Smooth muscle cell (in vitro differentiated cells): ENCODE measurements at regions not wholly inside any gene's neighbourhood (a gene's known extent, or its start where the extent isn't known, plus 50 kb on each side); places are given as distances from the start of the nearest gene placed in this dataset.
"Not testable (repeated sequence)": the region's sequence is repeated elsewhere in the genome, so short reads cannot be mapped to it uniquely, and the experiment has no call there.

Experiments
- DNase-seq: peaks from one replicate; lab custom pipeline; 2025; ENCODE audit not compliant: unreplicated experiment; lab: John Stamatoyannopoulos, UW
- H2AFZ ChIP-seq: fragments of 200-600 bp; sonication (generic); 2 replicates; pipeline ENCODE4 v1.6.0; 2016; ENCODE audit warnings: antibody characterized with exemption, low read depth, mild to moderate bottlenecking
- H3F3A ChIP-seq: fragments of 200-600 bp; sonication (generic); 2 replicates; pipeline ENCODE4 v1.6.0; 2017; ENCODE audit warnings: antibody characterized with exemption, low read depth
- H3K27ac ChIP-seq: fragments of 200-600 bp; sonication (generic); 2 replicates; pipeline ENCODE4 v1.5.1; 2016; ENCODE audit warnings: low read depth, mild to moderate bottlenecking
- H3K27me3 ChIP-seq: fragments of 200-600 bp; sonication (generic); 2 replicates; pipeline ENCODE4 v1.6.1; 2016; ENCODE audit warnings: low read depth, mild to moderate bottlenecking
- H3K36me3 ChIP-seq: fragments of 200-600 bp; sonication (generic); 2 replicates; pipeline ENCODE4 v1.5.1; 2016; ENCODE audit warnings: low read depth
- H3K4me1 ChIP-seq: fragments of 200-600 bp; sonication (generic); 2 replicates; pipeline ENCODE4 v1.5.1; 2016; ENCODE audit warnings: low read depth
- H3K4me2 ChIP-seq: fragments of 200-600 bp; sonication (generic); 2 replicates; pipeline ENCODE4 v1.6.0; 2016; ENCODE audit warnings: mild to moderate bottlenecking
- H3K4me3 ChIP-seq: fragments of 200-600 bp; sonication (generic); 2 replicates; pipeline ENCODE4 v1.5.1; 2016; ENCODE audit warnings: mild to moderate bottlenecking
- H3K79me2 ChIP-seq: fragments of 200-600 bp; sonication (generic); 2 replicates; pipeline ENCODE4 v1.6.0; 2016; ENCODE audit warnings: low read depth, mild to moderate bottlenecking
- H3K9ac ChIP-seq: fragments of 200-600 bp; sonication (generic); 2 replicates; pipeline ENCODE4 v1.6.0; 2016; ENCODE audit warnings: low read depth
- H3K9me3 ChIP-seq: fragments of 200-600 bp; sonication (generic); replicated peaks from 2 replicates; pipeline ENCODE4 v1.5.1; 2016; ENCODE audit warnings: low read depth
- H4K20me1 ChIP-seq: fragments of 200-600 bp; sonication (generic); 2 replicates; pipeline ENCODE4 v1.6.0; 2016; ENCODE audit warnings: low read depth
- WGBS: methylation state at CpG from one replicate; pipeline ENCODE4 v1.1.7; 2016; ENCODE audit warnings: low lambda C conversion rate; 5-methylcytosine and 5-hydroxymethylcytosine counted together
- TF ChIP-seq, protein P1 (sequence below): fragments of 200-600 bp; sonication (generic); IDR thresholded peaks from 2 replicates; pipeline ENCODE4 v1.5.1; 2017; ENCODE audit warnings: borderline replicate concordance, mild to moderate bottlenecking, antibody characterized with exemption; ENCODE audit not compliant: insufficient read depth, poor library complexity, severe bottlenecking

DNA sequence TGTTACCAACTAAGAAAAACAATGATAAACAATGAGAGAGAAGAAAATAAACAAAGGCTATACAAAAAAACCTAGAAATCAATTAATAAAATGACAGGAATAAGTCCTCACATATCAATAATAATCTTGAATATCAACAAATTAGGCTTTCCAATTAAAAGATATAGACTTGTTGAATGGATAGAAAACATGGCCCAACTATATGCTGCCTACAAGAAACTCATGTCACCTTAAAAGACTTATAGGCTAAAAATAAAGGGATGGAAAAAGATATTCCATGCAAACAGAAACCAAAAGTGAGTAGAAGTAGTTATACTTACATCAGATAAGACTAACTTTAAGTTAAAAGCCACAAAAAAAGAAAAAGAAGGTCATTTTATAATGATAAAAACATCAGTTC lies 183.9 kb downstream of the MYRFL start:
- DNase-seq: no peak
- Histone ChIP-seq H3K27me3 (no peaks in the 10 kb centered on the region), H3K9me3 (peaks cover 3% of the 10 kb centered on the region), H3K27ac (no peak overlapping the region), H3K79me2 (no peaks in the 10 kb centered on the region), H3K4me3 (no peak overlapping the region), H3F3A (no peaks in the 10 kb centered on the region), H3K9ac (no peak overlapping the region), H2AFZ (no peak overlapping the region), H3K36me3 (no peaks in the 10 kb centered on the region), H3K4me2 (no peak overlapping the region), H3K4me1 (no peaks in the 10 kb centered on the region), H4K20me1 (no peaks in the 10 kb centered on the region)
- TF ChIP-seq, protein P1, sequence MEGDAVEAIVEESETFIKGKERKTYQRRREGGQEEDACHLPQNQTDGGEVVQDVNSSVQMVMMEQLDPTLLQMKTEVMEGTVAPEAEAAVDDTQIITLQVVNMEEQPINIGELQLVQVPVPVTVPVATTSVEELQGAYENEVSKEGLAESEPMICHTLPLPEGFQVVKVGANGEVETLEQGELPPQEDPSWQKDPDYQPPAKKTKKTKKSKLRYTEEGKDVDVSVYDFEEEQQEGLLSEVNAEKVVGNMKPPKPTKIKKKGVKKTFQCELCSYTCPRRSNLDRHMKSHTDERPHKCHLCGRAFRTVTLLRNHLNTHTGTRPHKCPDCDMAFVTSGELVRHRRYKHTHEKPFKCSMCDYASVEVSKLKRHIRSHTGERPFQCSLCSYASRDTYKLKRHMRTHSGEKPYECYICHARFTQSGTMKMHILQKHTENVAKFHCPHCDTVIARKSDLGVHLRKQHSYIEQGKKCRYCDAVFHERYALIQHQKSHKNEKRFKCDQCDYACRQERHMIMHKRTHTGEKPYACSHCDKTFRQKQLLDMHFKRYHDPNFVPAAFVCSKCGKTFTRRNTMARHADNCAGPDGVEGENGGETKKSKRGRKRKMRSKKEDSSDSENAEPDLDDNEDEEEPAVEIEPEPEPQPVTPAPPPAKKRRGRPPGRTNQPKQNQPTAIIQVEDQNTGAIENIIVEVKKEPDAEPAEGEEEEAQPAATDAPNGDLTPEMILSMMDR: no peak

DNA sequence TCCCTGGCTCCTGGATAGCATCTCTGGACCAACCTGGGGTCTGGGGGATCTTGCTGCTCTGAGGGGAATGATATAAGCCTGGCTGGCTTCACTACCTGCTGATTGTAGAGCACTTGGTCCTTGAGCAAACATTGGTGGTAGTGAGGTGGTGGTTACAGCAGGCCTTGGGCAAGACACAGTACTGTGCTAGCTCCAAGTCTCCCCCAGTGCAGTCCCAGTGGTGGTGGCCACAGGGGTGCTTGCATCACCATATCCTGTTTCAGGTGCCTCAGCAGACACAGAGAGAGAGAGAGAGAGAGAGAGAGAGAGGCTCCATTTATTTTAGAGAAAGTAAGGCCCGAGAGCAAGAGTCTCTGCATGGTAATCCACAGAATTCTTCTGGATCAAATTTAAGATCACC lies 186.3 kb downstream of the MYRFL start:
- no peak overlapping the region for H3K4me2 ChIP-seq
- no peaks in the 10 kb centered on the region for H3F3A ChIP-seq
- H4K20me1 ChIP-seq: no peaks in the 10 kb centered on the region
- TF ChIP-seq, protein P1: no peak
- no peaks in the 10 kb centered on the region for H3K79me2 ChIP-seq
- H3K9ac ChIP-seq: no peak overlapping the region
- no peak overlapping the region for H2AFZ ChIP-seq
- no peaks in the 10 kb centered on the region for H3K27me3 ChIP-seq
- DNase-seq: no peak
- peaks cover 3% of the 10 kb centered on the region for H3K9me3 ChIP-seq
- H3K4me1 ChIP-seq: no peaks in the 10 kb centered on the region
- WGBS: 93% methylated on average over 1 of the region's 1 CpG
- H3K27ac ChIP-seq: no peak overlapping the region
- no peak overlapping the region for H3K4me3 ChIP-seq
- no peaks in the 10 kb centered on the region for H3K36me3 ChIP-seq

DNA sequence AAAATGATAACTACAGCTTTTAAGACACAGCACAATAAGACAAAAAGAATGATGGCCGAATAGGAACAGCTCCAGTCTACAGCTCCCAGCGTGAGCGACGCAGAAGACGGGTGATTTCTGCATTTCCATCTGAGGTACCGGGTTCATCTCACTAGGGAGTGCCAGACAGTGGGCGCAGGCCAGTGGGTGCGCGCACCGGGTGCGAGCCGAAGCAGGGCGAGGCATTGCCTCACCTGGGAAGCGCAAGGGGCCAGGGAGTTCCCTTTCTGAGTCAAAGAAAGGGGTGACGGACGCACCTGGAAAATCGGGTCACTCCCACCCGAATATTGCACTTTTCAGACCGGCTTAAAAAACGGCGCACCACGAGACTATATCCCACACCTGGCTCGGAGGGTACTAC lies 188.0 kb downstream of the MYRFL start:
- not testable (repeated sequence) for H3K9ac ChIP-seq, DNase-seq, H3K4me2 ChIP-seq, H2AFZ ChIP-seq, H3K27ac ChIP-seq, H3K79me2 ChIP-seq, H3K36me3 ChIP-seq, H3F3A ChIP-seq, H3K9me3 ChIP-seq, H3K4me3 ChIP-seq, H3K4me1 ChIP-seq, H4K20me1 ChIP-seq, H3K27me3 ChIP-seq
- WGBS: 83% methylated on average over 22 of the region's 23 CpGs

DNA sequence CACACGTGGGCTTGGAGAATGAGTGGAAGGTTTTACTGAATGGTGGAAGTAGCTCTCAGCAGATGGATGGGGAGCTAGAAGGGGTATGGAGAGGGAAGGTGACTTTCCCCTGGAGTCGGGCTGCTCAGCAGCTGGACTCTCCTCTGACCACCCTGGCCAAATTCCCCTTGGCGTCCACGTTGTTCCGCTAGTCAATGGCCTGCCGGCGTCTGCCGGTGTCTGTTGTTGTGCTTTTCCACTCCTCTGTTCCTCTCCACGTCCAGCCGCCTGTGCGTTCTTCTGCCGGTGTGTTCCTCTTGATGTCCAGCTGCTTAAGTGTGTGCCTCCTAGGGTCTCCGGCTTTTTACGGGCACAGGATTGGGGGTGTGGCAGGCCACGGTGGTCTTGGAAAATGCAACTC lies 203.5 kb downstream of the MYRFL start:
- no peaks in the 10 kb centered on the region for H3K27me3 ChIP-seq
- no peaks in the 10 kb centered on the region for H3K36me3 ChIP-seq
- H3K27ac ChIP-seq: no peak overlapping the region
- H3K79me2 ChIP-seq: no peaks in the 10 kb centered on the region
- no peak overlapping the region for H3K4me2 ChIP-seq
- no peak overlapping the region for H2AFZ ChIP-seq
- H3K9me3 ChIP-seq: no peaks in the 10 kb centered on the region
- no peak overlapping the region for H3K4me3 ChIP-seq
- no peak overlapping the region for H3K9ac ChIP-seq
- no peaks in the 10 kb centered on the region for H3F3A ChIP-seq
- 96% methylated on average over 15 of the region's 15 CpGs for WGBS
- TF ChIP-seq, protein P1: no peak
- no peaks in the 10 kb centered on the region for H3K4me1 ChIP-seq
- H4K20me1 ChIP-seq: no peaks in the 10 kb centered on the region
- DNase-seq: no peak
